Hepatocyte (in vitro differentiated cells): ENCODE measurements at regions not wholly inside any gene's neighbourhood (a gene's known extent, or its start where the extent isn't known, plus 50 kb on each side); places are given as distances from the start of the nearest gene placed in this dataset.

Source experiments
- CTCF ChIP-seq: fragments of 200-600 bp; sonication (generic); IDR thresholded peaks from 2 replicates; pipeline ENCODE4 v1.5.1; 2016; ENCODE audit warnings: antibody characterized with exemption, mild to moderate bottlenecking; ENCODE audit not compliant: poor library complexity
- EZH2 ChIP-seq: fragments of 200-600 bp; sonication (generic); IDR thresholded peaks from 2 replicates; pipeline ENCODE4 v1.6.1; 2016; ENCODE audit warnings: antibody characterized with exemption, mild to moderate bottlenecking, borderline replicate concordance
- EZH2phosphoT487 ChIP-seq: fragments of 200-600 bp; sonication (generic); IDR thresholded peaks from one replicate; pipeline ENCODE4 v1.6.1; 2018; ENCODE audit warnings: antibody characterized with exemption, mild to moderate bottlenecking, low read depth, moderate library complexity; ENCODE audit not compliant: unreplicated experiment, severe bottlenecking

DNA sequence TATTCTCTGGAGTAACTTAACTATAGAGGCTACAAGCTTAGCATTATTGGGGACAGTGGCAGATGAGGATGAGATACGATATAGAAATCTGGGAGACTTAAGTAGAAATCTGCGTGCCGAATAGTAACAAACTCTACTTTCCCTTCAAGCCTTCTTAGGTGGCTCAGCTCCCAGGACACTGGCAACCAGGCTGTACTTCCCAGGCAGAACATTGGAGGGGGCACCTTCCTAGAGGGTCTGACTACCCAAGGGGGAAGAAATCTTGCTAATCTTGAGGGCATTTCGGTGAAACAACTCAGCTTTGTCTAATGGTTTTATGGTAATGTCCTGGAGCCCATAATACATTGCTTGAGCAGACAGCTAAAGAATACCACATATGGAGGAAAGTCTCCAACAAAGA, 126.2 kb upstream of the DTNA start:
- TF ChIP-seq CTCF (no peak), EZH2 (no peak), EZH2phosphoT487 (no peak)
